HFF-Myc (cell line): ENCODE measurements at regions not wholly inside any gene's neighbourhood (a gene's known extent, or its start where the extent isn't known, plus 50 kb on each side); places are given as distances from the start of the nearest gene placed in this dataset.
"Not testable (repeated sequence)": the region's sequence is repeated elsewhere in the genome, so short reads cannot be mapped to it uniquely, and the experiment has no call there.

ENCODE experiments used
- DNase-seq: peaks from one replicate; pipeline ENCODE4 v3.0.0-alpha.2; 2011; ENCODE audit warnings: low read depth; ENCODE audit errors: extremely low read depth
- H3K4me3 ChIP-seq: replicated peaks from 2 replicates; pipeline ENCODE4 v1.5.1; 2011; ENCODE audit warnings: low read depth, mild to moderate bottlenecking, control low read depth, low read length
- TF ChIP-seq, protein P1 (sequence below): IDR thresholded peaks from 2 replicates; pipeline ENCODE4 v1.5.1; 2012; ENCODE audit warnings: mild to moderate bottlenecking, low read depth, low read length, control low read depth; ENCODE audit errors: missing control alignments

DNA sequence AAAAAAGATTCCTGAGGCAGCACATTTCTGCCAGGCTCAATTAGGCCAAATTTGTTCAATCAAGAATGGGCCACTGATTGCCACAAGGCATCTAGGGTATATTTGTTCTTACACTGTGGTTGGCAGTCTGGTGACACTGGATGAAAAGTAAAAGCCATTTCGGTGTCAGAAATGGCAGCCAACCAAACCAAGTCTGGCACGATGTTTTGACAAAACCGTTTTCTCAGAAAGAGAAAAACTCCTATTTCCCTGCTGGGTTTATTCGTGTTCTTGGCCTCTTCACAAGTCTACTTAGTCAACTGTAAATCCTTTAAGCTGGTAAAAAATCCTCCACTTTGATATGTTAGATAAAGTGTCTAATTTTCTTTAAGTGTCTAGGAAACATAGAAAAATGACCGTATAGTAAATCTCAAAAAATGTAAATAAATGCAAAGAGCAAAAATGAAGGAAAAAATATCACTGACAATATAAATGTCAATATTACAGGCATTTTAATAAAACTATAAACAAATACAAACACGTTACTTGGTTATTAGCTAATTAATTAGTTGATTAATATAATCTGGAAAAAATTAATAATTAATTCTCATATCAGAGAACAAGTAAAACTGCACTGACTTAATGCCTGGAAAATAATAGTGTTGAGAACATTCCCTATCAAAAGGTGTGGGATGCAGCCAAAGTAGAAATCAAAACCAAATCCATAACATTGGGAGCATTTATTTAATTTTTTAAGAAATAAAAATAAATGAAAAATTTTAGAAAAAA, 182.0 kb upstream of the ZNF804A start:
- no peak overlapping the region for H3K4me3 ChIP-seq
- DNase-seq: no peak
- TF ChIP-seq, protein P1, sequence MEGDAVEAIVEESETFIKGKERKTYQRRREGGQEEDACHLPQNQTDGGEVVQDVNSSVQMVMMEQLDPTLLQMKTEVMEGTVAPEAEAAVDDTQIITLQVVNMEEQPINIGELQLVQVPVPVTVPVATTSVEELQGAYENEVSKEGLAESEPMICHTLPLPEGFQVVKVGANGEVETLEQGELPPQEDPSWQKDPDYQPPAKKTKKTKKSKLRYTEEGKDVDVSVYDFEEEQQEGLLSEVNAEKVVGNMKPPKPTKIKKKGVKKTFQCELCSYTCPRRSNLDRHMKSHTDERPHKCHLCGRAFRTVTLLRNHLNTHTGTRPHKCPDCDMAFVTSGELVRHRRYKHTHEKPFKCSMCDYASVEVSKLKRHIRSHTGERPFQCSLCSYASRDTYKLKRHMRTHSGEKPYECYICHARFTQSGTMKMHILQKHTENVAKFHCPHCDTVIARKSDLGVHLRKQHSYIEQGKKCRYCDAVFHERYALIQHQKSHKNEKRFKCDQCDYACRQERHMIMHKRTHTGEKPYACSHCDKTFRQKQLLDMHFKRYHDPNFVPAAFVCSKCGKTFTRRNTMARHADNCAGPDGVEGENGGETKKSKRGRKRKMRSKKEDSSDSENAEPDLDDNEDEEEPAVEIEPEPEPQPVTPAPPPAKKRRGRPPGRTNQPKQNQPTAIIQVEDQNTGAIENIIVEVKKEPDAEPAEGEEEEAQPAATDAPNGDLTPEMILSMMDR: no peak

GRCh38 chr2:184419744-184420143, 178.6 kb upstream of the ZNF804A start:
- H3K4me3 ChIP-seq: no peak overlapping the region
- TF ChIP-seq, protein P1: no peak
- DNase-seq: no peak

GRCh38 chr2:184421456-184421855, 176.9 kb upstream of the ZNF804A start:
- H3K4me3 ChIP-seq, DNase-seq: not testable (repeated sequence)

GRCh38 chr2:184425083-184425482, 173.2 kb upstream of the ZNF804A start:
- no peak for DNase-seq
- TF ChIP-seq, protein P1: no peak
- H3K4me3 ChIP-seq: no peak overlapping the region

GRCh38 chr2:184444217-184444616, 154.1 kb upstream of the ZNF804A start:
- TF ChIP-seq, protein P1: no peak
- DNase-seq: no peak
- no peak overlapping the region for H3K4me3 ChIP-seq

- no peak for DNase-seq
- TF ChIP-seq, protein P1: no peak
- no peak overlapping the region for H3K4me3 ChIP-seq
Measured at GRCh38 chr2:184444623-184445223, 153.6 kb upstream of the ZNF804A start.

DNA sequence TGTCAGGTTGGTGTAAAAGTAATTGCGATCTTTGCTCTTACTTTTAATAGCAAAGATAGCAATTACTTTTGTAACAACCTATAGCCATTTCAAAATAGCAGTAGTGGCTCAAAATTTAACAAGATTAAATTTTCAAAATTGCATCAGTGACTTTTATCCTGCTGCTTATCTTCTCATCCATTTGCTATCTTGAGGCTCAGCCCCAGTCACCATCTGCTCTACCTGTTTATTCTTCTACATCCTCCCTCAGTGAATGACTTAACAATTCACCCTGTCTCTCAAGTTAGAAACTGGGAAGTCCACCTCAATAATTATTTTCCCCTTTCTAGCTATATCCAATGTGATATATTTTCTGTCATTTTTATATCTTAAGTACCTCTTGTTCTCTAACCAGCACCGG, 148.6 kb upstream of the ZNF804A start:
- TF ChIP-seq, protein P1: no peak
- H3K4me3 ChIP-seq: no peak overlapping the region
- DNase-seq: no peak
